ENCODE measurements at regions not wholly inside any gene's neighbourhood (a gene's known extent, or its start where the extent isn't known, plus 50 kb on each side); places are given as distances from the start of the nearest gene placed in this dataset.

DNA sequence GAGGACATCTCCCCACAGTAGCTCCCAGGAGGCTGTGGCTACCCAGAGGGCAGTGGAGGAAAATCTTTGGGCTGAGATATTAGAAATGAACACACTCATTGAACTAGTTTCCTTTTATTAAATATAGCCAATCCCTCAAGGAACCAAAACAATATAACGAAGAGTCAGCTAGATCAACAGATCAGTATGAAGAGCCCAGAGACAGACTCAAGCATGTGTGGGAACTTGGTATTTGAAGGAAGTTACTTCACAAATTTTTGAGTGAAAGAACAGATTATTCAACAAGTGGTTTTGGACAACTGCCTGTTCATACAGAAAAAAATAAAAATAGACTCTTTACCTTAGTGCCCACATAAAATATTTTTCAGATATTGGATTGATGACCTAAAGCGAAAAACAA, 183.6 kb upstream of the PMFBP1 start:
- TF ChIP-seq, protein P1, sequence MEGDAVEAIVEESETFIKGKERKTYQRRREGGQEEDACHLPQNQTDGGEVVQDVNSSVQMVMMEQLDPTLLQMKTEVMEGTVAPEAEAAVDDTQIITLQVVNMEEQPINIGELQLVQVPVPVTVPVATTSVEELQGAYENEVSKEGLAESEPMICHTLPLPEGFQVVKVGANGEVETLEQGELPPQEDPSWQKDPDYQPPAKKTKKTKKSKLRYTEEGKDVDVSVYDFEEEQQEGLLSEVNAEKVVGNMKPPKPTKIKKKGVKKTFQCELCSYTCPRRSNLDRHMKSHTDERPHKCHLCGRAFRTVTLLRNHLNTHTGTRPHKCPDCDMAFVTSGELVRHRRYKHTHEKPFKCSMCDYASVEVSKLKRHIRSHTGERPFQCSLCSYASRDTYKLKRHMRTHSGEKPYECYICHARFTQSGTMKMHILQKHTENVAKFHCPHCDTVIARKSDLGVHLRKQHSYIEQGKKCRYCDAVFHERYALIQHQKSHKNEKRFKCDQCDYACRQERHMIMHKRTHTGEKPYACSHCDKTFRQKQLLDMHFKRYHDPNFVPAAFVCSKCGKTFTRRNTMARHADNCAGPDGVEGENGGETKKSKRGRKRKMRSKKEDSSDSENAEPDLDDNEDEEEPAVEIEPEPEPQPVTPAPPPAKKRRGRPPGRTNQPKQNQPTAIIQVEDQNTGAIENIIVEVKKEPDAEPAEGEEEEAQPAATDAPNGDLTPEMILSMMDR (IDR thresholded peaks at IDR 0.05; ENCODE audit: insufficient read depth, low read length) = no peak
- TF ChIP-seq, protein P2, sequence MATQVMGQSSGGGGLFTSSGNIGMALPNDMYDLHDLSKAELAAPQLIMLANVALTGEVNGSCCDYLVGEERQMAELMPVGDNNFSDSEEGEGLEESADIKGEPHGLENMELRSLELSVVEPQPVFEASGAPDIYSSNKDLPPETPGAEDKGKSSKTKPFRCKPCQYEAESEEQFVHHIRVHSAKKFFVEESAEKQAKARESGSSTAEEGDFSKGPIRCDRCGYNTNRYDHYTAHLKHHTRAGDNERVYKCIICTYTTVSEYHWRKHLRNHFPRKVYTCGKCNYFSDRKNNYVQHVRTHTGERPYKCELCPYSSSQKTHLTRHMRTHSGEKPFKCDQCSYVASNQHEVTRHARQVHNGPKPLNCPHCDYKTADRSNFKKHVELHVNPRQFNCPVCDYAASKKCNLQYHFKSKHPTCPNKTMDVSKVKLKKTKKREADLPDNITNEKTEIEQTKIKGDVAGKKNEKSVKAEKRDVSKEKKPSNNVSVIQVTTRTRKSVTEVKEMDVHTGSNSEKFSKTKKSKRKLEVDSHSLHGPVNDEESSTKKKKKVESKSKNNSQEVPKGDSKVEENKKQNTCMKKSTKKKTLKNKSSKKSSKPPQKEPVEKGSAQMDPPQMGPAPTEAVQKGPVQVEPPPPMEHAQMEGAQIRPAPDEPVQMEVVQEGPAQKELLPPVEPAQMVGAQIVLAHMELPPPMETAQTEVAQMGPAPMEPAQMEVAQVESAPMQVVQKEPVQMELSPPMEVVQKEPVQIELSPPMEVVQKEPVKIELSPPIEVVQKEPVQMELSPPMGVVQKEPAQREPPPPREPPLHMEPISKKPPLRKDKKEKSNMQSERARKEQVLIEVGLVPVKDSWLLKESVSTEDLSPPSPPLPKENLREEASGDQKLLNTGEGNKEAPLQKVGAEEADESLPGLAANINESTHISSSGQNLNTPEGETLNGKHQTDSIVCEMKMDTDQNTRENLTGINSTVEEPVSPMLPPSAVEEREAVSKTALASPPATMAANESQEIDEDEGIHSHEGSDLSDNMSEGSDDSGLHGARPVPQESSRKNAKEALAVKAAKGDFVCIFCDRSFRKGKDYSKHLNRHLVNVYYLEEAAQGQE (IDR thresholded peaks at IDR 0.05; ENCODE audit: insufficient replicate concordance, low read depth) = no peak

Data from HL-60 (cell line).